HG03139 (cell line): ENCODE measurements at regions not wholly inside any gene's neighbourhood (a gene's known extent, or its start where the extent isn't known, plus 50 kb on each side); places are given as distances from the start of the nearest gene placed in this dataset.
"Not testable (repeated sequence)": the region's sequence is repeated elsewhere in the genome, so short reads cannot be mapped to it uniquely, and the experiment has no call there.

ENCODE experiments used
- ATAC-seq: cut with Tn5 transposase; IDR thresholded peaks from one replicate; pipeline ENCODE4 v1.9.1; 2021; ENCODE audit not compliant: unreplicated experiment

DNA sequence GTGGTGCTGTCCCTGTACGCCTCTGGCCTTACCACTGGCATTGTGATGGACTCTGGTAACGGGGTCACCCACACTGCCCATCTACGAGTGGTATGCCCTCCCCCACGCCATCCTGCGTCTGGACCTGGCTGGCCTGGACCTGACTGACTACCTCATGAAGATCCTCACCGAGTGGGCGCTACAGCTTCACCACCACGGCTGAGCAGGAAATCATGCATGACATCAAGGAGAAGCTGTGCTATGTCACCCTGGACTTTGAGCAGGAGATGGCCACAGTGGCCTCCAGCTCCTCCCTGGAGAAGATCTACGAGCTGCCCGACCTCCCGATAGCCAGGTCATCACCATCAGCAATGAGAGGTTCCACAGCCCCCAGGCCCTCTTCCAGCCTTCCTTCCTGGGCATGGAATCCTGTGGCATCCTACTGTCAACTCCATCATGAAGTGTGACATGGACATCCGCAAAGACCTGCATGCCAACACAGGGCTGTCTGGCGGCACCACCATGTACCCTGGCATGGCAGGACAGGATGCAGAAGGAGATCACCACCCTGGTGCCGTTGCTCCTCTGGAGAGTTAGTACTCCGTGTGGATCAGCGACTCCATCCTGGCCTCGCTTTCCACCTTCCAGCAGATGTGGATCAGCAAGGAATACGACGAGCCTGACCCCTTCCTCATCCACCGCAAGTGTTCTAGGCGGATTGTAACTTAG, 434.2 kb upstream of the RGMB start:
- no peak for ATAC-seq

DNA sequence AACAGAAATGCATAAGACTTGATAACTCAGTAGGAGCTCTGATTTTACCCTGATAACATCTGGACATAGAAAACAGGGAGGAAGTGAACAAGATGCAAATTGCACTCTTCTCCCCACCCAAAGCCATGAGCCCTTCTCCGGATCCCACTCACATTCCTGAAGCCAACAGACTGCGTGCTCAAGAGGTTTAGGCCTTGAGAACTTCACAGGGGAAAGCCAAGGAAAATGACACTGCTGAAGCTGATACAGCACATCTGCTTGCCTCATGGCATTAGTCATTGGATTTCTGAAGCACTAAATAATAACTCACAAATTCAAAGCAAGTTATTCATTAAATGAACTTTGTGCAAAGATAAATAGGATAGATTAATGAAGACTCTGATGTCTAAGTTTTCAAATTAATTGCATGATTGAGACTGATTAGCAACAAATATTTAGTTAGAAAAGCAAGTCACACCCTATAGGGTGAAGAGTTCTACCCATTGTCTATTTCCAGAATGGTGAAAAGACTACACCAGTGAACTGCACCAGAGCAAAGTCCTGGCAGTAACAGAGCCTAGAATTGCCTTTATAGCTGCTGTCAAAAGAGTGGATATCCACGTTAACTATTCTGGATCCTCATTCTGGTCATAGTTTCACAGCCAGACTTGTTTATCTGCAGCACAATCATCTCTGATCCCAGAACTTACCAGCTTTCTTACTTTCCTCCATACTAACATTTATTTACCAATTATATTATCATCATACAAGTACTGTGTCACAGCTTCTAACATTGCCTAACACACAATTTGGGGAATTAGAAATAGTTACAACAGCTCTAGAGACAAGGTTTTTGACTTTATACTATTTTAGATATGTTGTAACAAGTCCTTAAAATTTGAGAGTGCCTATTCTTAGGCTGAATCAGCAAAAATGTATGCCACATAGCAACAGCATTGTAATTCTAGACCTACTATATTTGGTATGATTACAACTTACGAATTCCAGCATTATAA, 432.1 kb upstream of the RGMB start:
- ATAC-seq = no peak

DNA sequence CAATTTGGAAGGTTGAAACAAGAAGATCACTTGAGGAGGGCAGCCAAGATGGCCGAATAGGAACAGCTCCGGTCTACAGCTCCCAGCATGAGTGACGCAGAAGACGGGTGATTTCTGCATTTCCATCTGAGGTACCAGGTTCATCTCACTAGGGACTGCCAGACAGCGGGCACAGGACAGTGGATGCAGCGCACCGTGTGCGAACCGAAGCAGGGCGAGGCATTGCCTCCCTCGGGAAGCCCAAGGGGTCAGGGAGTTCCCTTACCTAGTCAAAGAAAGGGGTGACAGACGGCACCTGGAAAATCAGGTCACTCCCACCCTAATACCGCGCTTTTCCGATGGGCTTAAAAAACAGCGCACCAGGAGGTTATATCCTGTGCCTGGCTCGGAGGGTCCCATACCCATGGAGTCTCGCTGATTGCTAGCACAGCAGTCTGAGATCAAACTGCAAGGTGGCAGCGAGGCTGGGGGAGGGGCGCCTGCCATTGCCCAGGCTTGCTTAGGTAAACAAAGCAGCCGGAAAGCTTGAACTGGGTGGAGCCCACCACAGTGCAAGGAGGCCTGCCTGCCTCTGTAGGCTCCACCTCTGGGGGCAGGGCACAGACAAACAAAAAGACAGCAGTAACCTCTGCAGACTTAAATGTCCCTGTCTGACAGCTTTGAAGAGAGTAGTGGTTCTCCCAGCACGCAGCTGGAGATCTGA, 430.4 kb upstream of the RGMB start:
- not testable (repeated sequence) for ATAC-seq

DNA sequence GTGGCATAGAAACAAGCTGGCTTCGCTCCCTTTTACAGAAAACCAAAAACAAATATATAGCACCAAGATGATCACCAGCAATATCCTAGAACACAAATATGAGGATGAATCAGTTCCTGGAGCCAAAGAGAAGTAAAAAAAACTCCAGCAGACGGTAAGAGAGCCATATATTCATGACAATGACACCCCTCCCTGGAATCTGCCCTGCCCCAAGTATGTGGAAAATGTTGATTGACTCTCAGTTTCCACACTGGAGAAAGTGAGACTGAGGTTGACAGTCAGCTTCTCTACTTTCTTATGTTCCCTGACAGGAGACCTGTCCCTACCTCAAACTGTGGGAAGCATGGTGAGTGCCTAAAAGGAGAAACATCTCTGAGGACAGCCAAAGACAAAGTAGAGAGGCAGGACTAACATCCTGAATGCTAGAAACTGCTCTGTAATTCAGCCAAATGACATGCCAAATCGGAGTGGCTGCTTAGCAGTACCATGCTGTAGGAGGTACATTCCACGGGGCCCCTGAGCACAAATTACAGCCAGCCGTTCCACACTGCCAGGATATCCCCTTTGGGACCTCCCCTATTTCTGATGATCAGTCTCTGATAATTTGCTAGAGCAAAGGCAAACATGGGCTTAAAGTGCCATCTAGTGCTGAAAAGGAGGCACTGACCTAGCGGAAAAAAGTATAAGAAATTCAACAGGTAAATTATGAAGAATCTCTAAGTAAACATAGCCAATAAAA, 424.0 kb upstream of the RGMB start:
- ATAC-seq = no peak

DNA sequence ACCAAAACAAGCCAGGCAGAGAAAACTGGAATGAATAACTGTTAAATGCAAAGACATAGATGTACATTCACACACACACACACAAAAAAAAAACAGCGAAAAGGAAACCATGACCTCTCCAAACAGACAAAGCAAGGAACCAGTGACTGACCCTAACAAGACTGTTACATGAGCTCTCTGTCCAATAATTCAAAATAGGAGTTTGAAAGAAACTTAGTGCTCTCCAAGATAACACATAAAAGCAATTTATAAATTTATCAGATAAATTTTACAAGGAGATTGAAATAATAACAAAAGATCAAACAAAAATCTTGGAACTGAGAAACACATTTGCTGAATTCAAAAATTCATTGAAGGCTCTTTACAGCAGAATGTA, 423.5 kb upstream of the RGMB start:
- no peak for ATAC-seq

DNA sequence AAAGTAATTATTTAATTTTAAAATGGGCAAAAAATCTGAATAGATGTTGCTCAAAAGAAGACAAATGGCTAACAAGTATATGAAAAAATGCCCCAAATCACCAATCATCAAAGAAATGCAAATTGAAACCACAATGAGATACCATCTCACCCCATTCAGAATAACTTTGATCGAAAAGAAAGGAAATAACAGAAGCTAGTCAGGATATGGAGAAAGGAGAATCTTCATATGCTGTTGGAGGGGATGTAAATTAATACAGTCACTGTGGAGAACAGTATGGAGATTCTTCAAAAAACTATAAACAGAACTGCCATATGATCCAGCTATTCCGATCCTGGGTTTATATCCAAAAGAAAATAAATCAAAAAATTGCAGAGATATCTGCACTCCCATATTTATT, 418.5 kb upstream of the RGMB start:
- no peak for ATAC-seq

DNA sequence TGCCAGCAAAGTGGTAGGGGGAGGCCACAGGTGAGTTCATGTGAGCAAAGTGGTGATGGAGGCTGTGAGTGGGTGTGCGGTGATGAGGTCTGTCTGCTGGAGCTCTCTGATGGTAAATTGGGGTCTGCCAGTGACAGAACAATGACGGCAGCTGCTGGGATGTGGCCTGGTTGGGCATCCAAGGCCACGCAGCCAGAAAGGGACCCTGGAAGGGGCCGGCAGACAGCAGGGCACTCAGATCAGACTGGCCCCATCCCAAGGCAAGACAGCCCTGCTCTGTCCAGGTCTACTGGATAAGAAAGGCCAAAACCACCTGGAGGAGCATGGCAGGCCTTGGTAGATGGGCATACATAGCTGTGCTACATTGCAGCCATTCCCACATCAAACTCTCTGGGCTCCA, 412.9 kb upstream of the RGMB start:
- ATAC-seq = no peak

DNA sequence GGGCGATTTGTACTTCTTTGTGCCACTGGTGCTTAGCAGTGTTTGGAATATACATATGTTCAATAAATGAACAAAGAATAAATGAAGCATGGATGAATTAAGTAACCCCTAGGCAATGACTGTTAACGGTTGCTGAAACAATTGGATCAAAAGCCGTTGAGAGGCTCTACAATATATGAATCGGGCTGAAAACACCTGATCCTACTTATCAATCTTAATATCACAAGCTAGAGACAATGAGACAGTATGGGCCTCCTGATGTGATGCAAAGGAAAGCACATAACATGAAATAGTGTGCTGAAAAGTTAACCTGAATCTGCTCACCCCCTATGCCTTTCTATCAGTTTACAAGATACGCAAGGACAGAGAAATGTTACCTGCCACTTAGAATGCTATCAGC, 410.3 kb upstream of the RGMB start:
- no peak for ATAC-seq

DNA sequence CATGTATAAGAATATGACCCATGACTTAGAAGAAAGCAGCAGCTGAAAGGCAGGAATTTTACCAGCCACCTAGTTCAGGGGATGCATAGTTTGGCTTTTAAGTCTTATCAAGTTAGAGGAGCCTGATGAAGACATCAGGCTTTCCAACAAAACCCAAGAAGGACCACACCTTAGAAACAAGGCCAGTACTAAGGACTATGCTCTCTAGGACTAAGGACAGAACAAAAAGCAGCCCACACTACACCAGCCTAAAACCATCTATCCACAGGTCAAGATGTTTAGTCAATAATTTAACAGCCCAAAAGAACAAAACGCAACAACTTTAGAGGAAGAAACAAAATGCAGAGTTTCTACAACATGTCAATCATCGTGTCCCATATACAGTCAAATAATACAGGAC, 408.9 kb upstream of the RGMB start:
- no peak for ATAC-seq

DNA sequence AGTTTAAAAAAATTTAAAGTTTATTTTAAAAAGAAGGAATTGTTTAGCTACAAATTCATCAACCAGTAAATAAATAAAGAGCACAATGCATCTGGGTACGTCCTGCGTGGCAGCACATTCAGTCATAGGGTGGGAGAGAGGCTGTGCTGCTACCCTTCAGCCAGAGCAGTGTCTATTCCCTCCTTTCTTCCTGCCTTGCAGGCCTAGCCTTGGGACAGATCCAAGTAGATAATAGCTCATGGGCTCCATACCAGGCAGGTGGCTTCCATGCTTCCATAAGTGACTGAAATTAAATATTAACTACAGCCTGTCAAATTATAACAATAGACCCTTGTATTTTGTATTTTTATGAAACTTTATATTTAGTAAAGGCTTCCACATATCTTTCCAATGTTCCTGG, 408.3 kb upstream of the RGMB start:
- ATAC-seq = no peak

DNA sequence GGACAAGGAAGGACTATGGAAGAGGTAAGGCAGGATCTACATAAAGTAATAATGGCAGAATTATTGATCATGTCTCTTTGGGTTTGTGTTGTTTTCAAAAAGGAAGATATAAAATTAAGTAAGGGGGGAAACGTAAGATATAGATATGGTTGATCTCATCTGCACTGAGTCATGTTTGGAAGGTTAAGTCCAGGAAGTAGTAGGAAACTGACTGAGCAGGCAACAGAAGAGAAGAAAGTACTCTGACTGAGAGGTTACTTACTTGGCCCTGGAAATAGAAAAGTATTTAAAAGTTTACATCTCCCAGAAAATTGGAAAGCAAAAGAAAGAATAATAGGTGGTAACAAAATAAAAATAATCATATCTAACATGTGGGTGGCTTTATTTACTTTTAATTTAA, 405.3 kb upstream of the RGMB start:
- ATAC-seq = no peak

DNA sequence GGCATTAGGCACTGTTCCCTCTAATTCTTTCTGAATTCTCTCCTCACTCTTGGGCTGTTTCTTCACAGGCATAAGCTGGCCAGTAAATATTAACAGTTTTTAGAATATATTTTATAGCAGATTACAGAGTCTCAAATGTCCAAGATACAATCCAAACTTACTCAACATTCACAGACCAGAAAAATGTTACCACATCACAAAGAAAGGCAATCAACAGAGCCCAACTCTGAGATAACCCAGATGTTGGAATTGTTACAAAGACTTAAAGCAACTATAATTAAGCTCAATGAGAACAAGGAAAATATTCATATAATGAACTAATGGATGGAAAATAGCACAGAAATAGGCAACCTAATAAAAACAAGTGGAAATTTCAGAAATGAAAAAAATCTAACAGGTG, 401.1 kb upstream of the RGMB start:
- ATAC-seq = no peak

DNA sequence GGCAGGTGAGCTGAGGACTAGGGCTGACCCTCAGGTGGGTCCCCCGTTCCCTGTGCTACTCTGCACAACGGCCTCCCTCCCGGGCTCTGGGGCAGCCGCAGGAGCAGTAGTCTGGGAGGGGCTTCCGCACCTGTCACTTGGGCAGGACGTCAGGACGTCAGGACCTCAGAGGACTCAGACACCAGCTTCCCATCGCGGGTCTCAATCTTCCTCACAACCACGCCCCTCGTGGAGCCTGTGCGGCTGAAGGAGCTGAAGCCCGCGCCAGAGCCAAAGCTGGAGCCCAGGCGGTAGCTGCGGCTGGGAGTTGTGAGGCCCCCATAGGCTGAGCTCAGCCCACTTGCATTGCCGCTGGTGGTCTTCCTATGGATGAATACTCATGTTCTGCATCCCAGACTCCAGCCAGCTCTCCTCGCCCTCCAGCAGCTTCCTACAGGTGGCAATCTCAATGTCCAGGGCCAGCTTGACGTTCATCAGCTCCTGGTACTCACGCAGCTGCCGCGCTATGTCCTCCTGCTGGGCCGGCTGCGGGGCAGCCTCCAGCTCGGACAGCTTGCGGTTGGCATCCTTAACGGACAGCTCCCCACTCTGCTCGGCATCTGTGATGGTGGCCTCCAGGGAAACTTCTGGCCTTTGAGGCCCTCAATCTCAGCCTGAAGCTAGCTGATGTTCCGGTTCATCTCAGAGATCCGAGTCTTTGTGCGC, 381.4 kb upstream of the RGMB start:
- ATAC-seq = no peak

DNA sequence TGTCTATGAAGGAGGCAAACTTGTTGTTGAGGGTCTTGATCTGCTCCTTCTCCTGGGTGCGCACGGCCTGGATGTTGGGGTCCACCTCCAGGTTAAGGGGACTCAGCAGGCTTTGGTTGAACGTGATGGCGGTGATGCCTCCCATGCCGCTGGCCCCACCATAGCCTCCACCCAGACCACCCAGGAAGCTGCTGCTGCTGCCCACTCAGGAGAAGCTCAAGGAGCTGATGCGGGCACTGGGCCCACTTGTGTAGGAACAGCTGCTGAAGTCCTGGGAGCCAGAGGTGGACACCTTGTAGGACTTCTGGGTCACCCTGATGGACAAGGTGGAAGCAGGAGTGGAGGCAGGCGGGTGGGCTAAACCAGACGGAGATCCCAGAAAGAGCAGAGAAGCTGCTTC, 380.3 kb upstream of the RGMB start:
- not testable (repeated sequence) for ATAC-seq

DNA sequence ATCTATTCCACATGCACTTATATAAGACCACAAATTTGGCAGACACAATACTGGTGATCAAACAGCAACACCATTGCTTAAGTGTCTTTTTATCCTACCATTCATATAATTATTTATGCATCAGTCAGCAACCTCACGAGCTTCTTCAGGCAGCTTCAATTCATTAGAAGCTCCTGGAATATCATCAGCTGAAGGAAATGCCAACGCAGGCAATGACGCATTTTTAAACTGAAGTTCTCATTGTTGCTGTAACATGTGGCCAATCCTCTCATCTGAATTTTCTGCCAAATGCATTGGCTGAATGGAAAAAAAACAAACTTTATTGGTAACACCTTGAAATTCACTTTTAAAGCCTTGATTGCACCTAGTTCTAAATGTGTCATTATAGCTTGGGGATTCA, 376.4 kb upstream of the RGMB start:
- no peak for ATAC-seq

DNA sequence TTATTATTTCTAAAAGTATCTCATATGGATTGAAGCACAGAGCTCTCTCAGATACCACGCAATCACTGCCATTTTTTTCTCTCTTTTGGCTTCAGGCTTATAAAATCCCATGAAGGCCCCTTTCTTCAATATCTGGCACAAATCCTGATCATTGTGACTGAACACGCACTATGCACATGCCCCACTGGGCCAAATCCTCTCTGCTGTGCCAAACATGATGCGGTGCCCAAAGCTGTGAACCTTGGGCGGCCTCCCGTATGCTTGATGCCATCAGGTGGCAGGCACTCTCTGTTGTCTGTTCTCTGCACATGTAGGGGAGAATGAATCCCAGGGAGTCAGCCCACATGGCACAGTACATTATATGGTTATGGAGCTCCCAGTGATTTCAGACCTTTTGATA, 375.0 kb upstream of the RGMB start:
- no peak for ATAC-seq

DNA sequence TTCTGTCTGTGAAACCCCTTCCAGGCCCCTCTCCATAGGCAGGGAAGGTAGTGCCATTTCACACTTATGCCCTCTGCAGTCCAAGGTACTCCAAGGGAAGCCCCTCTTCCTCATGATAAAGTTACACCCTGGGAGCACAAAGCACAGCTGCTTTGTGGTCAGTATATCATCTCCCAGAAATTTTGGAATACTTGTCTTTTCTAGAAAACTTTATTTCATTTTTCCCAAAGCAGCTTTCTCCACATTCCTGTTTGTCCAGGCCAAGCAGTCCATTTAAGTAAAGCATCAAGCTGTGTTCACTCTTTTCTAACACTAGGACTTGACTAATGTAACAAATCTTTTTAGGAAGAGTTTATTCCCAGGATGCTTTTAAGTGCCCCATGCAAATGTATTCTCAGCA, 371.8 kb upstream of the RGMB start:
- no peak for ATAC-seq

DNA sequence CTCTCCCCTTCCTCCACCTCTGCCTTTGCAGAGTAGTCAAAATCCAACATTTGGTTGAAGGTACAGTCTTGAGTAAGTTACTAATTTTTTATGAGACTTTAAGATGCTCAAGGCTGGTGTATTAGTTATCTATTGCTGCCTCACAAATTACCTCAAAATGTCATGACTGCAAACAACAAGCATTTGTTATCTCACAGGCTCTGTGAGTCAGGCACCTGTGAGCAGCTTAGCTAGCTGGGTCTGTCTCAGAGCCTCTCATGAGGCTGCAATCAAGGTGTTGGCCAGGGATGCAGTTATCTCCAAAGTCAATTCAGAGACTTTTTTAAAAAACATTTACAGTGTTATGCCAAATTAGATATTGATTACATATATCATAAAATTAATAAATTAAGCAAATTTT, 371.3 kb upstream of the RGMB start:
- ATAC-seq = no peak

DNA sequence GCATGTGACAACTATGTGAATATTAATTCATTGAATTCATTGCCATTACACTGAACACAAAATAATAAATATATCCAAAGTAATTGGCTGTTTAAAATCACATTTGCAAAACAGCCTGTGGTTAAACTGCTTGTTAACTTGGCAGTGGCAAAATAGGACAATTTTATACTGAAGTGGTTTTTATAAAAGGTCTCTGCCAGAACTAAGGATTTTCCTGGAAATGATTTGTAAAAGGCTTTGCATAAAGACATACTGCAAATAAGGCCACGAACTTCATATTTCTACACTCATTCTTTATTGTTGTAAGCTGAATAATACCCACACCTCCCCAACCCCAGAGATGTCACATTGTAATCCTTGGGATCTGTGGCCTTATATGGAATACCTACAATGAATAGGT, 370.3 kb upstream of the RGMB start:
- ATAC-seq = no peak

DNA sequence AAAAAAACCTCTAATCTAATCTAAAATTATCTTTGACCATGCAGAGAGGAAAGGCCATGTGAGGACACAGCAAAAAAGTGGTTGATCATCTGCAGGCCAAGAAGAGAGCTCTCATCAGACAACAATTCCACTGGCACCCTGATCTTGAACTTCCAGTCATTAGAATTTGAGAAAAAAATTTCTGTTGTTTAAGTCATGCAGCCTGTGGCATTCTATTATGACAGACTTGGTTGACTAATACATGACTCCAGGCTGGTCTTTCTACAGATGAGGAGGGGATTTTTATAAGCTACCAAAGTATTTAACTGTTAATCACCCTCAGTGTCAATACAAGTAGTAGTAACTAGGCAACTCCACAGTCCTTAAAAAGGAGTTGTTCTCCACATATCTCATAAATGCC, 358.5 kb upstream of the RGMB start:
- ATAC-seq = no peak

DNA sequence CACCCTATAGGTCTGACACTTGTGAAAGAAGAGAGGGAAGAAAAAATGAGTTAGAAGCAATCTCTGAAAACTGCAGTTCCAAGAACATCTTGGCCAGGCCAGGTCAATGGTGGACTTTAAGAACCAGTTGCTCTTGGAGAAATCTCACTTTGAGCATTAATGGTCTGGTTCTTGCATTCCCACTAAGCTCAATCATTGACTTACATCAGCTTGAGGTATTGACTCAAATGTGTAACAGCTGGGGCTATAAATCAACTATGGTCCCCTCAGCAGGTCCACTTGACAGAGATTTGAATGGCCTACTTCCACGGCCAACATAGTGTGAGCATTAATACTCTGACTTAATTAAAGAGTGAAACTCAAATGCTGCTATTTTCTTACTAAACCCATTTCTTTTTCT, 357.8 kb upstream of the RGMB start:
- ATAC-seq = no peak
